ENCODE measurements at regions not wholly inside any gene's neighbourhood (a gene's known extent, or its start where the extent isn't known, plus 50 kb on each side); places are given as distances from the start of the nearest gene placed in this dataset.

- in situ Hi-C loops (cut with HindIII; ENCODE audit: low pct_unique_long_range_greater_than_20kb, low sequenced_read_pairs): no loop called here
- Histone ChIP-seq H3K27me3 (ENCODE audit: control insufficient read depth, insufficient read depth, low read length) (no peaks in the 10 kb centered on the region), H3K36me3 (ENCODE audit: control insufficient read depth, insufficient read depth, low read length) (no peaks in the 10 kb centered on the region), H3K27ac (ENCODE audit: low read length) (no peak overlapping the region), H3K4me1 (ENCODE audit: control insufficient read depth, insufficient read depth, low read length) (no peaks in the 10 kb centered on the region), H3K9me3 (ENCODE audit: control insufficient read depth, insufficient read depth, low read depth, low read length) (no peaks in the 10 kb centered on the region), H3K4me3 (ENCODE audit: low read depth in 2 of 2, low read length in 2 of 2) (no peak overlapping the region)
- ChIA-PET POLR2A (no interaction called here), CTCF (no interaction called here)
- BruUV-seq (replicated peaks): no TSS peak
- intact Hi-C loops (cut with micrococcal nuclease; ENCODE audit: unreplicated experiment): no loop called here
- TF ChIP-seq SIN3A (IDR thresholded peaks at IDR 0.05; ENCODE audit: borderline replicate concordance, insufficient read depth, low read depth, low read length) (no peak), POLR2AphosphoS5 (IDR thresholded peaks at IDR 0.05; ENCODE audit: low read depth, low read length) (no peak), CTCF (IDR thresholded peaks at IDR 0.05) (no peak), TCF7L2 (IDR thresholded peaks at IDR 0.05; ENCODE audit: low read depth, low read length) (no peak)
- TF ChIP-seq, protein P1, sequence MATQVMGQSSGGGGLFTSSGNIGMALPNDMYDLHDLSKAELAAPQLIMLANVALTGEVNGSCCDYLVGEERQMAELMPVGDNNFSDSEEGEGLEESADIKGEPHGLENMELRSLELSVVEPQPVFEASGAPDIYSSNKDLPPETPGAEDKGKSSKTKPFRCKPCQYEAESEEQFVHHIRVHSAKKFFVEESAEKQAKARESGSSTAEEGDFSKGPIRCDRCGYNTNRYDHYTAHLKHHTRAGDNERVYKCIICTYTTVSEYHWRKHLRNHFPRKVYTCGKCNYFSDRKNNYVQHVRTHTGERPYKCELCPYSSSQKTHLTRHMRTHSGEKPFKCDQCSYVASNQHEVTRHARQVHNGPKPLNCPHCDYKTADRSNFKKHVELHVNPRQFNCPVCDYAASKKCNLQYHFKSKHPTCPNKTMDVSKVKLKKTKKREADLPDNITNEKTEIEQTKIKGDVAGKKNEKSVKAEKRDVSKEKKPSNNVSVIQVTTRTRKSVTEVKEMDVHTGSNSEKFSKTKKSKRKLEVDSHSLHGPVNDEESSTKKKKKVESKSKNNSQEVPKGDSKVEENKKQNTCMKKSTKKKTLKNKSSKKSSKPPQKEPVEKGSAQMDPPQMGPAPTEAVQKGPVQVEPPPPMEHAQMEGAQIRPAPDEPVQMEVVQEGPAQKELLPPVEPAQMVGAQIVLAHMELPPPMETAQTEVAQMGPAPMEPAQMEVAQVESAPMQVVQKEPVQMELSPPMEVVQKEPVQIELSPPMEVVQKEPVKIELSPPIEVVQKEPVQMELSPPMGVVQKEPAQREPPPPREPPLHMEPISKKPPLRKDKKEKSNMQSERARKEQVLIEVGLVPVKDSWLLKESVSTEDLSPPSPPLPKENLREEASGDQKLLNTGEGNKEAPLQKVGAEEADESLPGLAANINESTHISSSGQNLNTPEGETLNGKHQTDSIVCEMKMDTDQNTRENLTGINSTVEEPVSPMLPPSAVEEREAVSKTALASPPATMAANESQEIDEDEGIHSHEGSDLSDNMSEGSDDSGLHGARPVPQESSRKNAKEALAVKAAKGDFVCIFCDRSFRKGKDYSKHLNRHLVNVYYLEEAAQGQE (IDR thresholded peaks at IDR 0.05; ENCODE audit: insufficient read depth in 1 of 2, low read depth in 2 of 2, low read length in 1 of 2): no peak
- DNase-seq (ENCODE audit: low read depth, low spot score): no peak
- no peak for ATAC-seq
Observed at GRCh38 chr9:103399535-103399934, 404.4 kb downstream of the CYLC2 start.

DNA sequence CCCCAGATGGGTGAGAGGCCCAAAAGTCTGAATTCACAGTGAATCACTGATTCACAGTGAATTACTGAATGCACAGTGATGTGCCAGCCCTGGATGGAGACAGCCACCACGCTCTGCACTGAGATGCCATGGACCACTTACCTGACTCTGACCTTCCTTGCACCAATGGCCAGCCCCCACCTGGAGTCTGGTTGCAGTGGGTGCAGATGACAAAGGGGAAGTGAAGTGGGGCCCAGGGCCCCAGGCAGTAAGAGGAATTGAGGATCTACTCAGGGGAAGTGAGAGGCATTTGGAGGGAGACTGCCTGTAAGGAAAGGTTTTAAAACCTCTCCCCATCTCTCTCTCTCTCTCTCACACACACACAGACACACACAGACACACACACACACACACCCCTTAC, 412.1 kb downstream of the CYLC2 start:
- ATAC-seq: no peak
- no peak for TF ChIP-seq TCF7L2 (IDR thresholded peaks at IDR 0.05; ENCODE audit: low read depth, low read length)
- TF ChIP-seq, protein P1 (IDR thresholded peaks at IDR 0.05; ENCODE audit: insufficient read depth in 1 of 2, low read depth in 2 of 2, low read length in 1 of 2): no peak
- no peak for TF ChIP-seq SIN3A (IDR thresholded peaks at IDR 0.05; ENCODE audit: borderline replicate concordance, insufficient read depth, low read depth, low read length)
- TF ChIP-seq POLR2AphosphoS5 (IDR thresholded peaks at IDR 0.05; ENCODE audit: low read depth, low read length): no peak
- no peak for TF ChIP-seq CTCF (IDR thresholded peaks at IDR 0.05)
- no peaks in the 10 kb centered on the region for H3K9me3 ChIP-seq (ENCODE audit: control insufficient read depth, insufficient read depth, low read depth, low read length)
- CTCF ChIA-PET: no interaction called here
- H3K4me1 ChIP-seq (ENCODE audit: control insufficient read depth, insufficient read depth, low read length): no peaks in the 10 kb centered on the region
- no TSS peak for BruUV-seq (replicated peaks)
- in situ Hi-C loops (cut with HindIII; ENCODE audit: low pct_unique_long_range_greater_than_20kb, low sequenced_read_pairs) (no loop called here), intact Hi-C loops (cut with micrococcal nuclease; ENCODE audit: unreplicated experiment) (no loop called here)
- H3K4me3 ChIP-seq (ENCODE audit: low read depth in 2 of 2, low read length in 2 of 2): no peak overlapping the region
- no peaks in the 10 kb centered on the region for H3K36me3 ChIP-seq (ENCODE audit: control insufficient read depth, insufficient read depth, low read length)
- no peak for DNase-seq (ENCODE audit: low read depth, low spot score)
- H3K27me3 ChIP-seq (ENCODE audit: control insufficient read depth, insufficient read depth, low read length): no peaks in the 10 kb centered on the region
- H3K27ac ChIP-seq (ENCODE audit: low read length): no peak overlapping the region
- POLR2A ChIA-PET: no interaction called here
